SK-N-SH treated with all-trans-retinoic acid at 6 μM for 48 hours (cell line): ENCODE measurements at regions not wholly inside any gene's neighbourhood (a gene's known extent, or its start where the extent isn't known, plus 50 kb on each side); places are given as distances from the start of the nearest gene placed in this dataset.
"Not testable (repeated sequence)": the region's sequence is repeated elsewhere in the genome, so short reads cannot be mapped to it uniquely, and the experiment has no call there.

ENCODE experiments used
- ATAC-seq: fragments of 200-7000 bp; cut with Tn5 transposase; 3 replicates; pipeline ENCODE4 v1.9.1; 2020; ENCODE audit warnings: mild to moderate bottlenecking, moderate library complexity
- OSR1 ChIP-seq: fragments of 250-450 bp; sonication (Bioruptor Pico); IDR thresholded peaks from 2 replicates; pipeline ENCODE4 v1.8.0; 2022; ENCODE audit warnings: moderate library complexity, mild to moderate bottlenecking, inconsistent platforms
- RARB ChIP-seq: fragments of 250-450 bp; sonication (Bioruptor Pico); IDR thresholded peaks from 2 replicates; pipeline ENCODE4 v1.8.0; 2021; ENCODE audit warnings: mild to moderate bottlenecking, moderate library complexity
- ZFP30 ChIP-seq: fragments of 450-650 bp; formaldehyde crosslinking; IDR thresholded peaks from 2 replicates; pipeline ENCODE4 v1.5.0; 2022; ENCODE audit warnings: mild to moderate bottlenecking, moderate library complexity

- TF ChIP-seq ZFP30 (CRISPR knock-in tag) (no peak), RARB (CRISPR knock-in tag) (no peak)
- TF ChIP-seq, all 23 proteins: peak for 0
Measured at GRCh38 chr17:45580924-45581323, 90.4 kb upstream of the PLEKHM1 start (continued).

DNA sequence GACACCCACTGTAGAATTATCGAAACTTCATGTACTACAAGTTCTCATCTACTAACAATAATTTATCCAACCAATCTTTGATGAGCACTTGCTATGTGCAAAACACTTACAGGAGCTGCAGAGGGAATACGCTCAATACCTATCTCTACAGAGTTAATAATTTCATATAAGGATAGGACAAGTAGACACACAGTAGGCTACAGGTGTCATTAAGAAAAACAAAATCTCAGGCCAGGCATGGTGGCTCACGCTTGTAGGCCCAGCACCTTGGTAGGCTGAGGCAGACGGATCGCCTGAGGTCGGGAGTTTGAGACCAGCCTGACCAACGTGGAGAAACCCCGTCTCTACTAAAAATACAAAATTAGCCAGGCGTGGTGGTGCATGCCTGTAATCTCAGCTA is 91.3 kb upstream of the PLEKHM1 start:
- no peak for ATAC-seq
- no peak for TF ChIP-seq ZFP30 (CRISPR knock-in tag)

GRCh38 chr17:45584092-45585036 is 93.8 kb upstream of the PLEKHM1 start:
- no peak for TF ChIP-seq OSR1 (CRISPR knock-in tag)

GRCh38 chr17:45585037-45585733 is 94.7 kb upstream of the PLEKHM1 start:
- peak; percentile 83 for ATAC-seq

More at GRCh38 chr17:45584092-45585036, 93.8 kb upstream of the PLEKHM1 start:
- peak; percentile 59 for ATAC-seq

- ATAC-seq: peak; percentile 61
Measured at GRCh38 chr17:45585794-45586650, 95.5 kb upstream of the PLEKHM1 start.

GRCh38 chr17:45586651-45586934 is 96.1 kb upstream of the PLEKHM1 start:
- ATAC-seq: not testable (repeated sequence)

DNA sequence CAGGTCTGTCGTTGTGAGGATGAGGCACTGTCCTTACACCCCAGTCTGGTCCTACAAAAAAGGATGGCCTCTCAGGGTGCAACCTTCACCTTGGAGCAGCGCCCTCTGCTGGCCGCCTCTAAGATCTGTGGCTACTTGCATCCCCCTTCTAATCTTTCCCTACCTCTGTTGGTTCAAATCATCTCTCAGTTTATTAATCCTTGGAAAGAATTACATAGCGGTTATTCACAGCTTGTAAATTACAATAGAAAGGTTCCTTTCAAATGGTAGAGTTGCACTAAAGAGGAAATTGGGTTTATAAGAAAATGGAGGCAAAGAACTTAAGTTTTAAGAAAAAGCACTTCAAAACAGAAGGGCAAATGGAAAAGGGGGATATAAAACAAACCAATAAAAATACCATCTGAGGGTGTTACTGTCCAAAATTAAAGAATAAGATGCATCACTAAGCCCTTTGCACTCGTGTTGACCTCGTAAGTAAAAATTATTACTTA is 102.0 kb upstream of the PLEKHM1 start:
- peak; percentile 95 for ATAC-seq

- not testable (repeated sequence) for ATAC-seq
Measured at GRCh38 chr17:45596347-45596746, 105.8 kb upstream of the PLEKHM1 start.

- peak; percentile 56; the same call in 1 of the 3 replicates for ATAC-seq
Measured at GRCh38 chr17:45600052-45601012, 109.8 kb upstream of the PLEKHM1 start.

DNA sequence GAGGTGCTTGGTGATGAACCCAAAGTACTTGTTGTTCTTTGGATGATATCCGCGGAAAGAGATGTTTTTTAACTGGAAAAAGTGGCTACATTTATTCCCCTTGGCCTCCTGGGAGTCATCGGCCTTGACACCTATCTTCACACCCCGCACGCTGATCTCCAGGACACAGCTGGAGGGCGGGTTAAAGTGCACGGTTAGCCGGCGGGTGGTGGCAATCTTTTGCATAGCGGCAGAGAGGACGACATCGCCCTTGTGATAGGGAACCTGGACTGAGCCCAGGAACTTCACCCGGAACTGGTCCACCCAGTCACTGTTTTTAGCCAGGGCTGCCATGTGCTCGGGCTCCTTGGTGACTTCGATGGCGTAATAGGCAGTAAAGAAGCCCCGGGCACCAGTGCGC is 110.5 kb upstream of the PLEKHM1 start:
- ATAC-seq: not testable (repeated sequence)

DNA sequence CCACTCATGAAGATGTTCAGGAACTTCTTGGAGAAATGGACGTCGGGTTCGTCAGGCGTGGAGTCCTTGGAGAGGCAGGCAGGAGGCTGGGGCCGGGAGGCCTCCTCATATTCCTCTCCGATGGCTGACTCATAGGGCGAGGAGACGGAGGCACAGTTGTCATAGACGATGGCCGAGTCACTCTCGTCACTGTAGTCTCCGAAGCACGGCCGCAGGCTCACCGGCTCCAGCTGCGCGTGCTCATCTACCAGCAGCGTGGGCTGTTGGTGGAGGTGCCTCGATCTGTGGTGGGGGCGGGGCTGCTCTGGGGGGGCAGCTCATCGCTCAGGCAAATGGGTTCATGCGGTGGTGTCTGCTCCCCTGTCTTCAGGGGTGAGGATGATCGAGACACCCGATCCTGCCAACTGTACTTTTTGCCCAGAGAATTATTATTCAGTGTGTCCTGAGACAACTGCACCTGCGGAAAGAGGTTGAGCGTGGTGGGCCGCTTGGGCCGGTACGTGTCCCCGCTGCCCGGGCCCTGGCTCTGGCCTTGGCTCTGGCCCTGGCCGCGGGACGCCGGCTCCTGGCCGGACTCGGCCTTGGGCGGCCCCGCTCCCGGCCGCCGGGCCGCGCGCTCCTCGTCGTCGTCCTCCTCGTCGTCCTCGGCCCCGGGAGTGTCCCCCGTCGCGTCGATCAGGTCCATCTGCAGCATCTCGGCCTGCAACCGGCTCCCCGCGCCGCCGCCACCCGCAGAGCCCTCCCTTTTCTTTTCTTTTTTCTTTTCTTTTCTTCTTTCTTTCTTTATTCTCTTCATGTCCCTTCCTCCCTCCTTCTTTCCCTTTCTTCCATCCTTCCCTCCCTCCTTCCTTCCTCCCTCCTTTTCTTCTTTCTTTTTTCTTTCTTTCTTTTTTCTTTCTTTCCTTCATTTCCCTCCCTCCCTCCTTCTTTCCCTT is 111.4 kb upstream of the PLEKHM1 start:
- ATAC-seq: not testable (repeated sequence)

DNA sequence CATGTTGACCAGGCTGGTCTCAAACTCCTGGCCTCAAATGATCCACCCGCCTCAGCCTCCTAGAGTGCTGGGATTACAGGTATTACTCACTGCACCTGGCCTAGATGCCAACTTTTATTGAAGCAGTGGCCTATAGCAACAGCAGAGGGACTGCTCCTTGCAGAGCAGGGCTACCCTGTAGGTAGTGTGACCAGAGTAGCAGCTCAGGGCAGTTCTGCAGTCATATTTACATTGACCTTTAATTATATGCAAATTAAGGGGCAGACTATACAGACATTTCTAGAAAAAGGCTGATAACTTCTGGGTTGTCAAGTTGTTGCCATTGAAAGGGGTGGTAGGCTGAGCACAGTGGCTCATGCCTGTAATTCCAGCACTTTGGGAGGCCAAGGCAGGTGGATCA is 115.2 kb upstream of the PLEKHM1 start:
- ATAC-seq: not testable (repeated sequence)

DNA sequence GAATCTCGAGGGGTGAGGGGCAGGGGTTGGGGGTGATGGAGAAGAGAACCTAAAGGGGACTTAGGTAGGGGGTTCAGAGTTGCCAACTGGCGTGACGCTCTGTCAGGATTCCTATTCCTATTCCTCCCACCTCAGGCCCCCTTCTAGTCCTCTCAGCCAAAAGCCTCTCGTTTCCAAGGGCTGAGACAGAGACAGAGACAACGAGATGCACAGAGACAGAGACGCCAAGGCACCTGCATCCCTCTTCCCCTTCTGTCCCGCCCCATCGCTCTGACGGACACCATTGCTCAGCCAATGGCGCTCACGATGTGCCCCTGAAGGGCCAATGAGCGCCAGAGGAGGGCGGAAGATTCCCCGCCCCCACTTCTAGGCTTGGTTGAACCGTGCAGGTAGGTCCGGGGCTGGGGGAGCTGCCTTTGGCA is 129.5 kb upstream of the PLEKHM1 start:
- ATAC-seq: peak; percentile 100

- peak; percentile 75 for ATAC-seq
Measured at GRCh38 chr17:45620468-45620867, 129.9 kb upstream of the PLEKHM1 start.

DNA sequence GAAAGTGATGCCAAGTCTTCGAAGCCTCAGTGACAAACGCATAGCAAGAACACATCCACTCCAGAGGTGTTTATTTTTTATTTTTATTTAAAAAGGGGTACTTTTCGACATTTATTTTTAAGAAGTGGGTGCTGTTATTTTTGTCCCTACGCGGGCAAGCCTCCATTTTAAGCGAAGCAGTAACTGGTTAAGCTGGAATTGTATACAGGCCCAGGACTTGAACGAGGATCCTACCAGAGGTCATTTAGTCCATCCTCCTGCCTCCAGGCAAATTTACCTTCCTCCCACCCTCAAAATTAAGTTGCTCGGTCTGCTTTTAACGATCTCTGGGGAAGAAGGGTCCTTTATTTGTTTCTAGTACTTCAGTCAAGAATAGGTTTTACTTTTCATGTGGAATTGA is 130.6 kb upstream of the PLEKHM1 start:
- ATAC-seq: not testable (repeated sequence)

DNA sequence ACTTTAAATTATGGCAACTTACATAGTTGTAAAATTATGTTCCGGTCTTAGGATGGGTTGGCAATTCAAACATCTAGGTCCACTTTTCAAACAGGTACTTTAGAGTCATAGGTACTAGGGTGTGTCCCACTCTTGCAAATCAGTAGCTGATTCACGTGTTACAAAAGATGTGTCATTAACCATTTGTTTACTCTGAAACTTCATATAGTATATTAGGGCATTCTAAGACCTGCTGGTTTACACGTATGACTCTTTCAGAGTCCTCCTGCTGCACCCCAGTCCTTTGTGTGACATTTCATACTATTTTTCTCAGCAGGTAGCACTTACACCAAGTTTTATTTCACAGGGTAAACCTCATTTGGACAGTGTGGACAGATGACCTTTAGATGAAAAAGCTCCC is 131.8 kb upstream of the PLEKHM1 start:
- ATAC-seq: not testable (repeated sequence)
